ENCODE measurements at regions not wholly inside any gene's neighbourhood (a gene's known extent, or its start where the extent isn't known, plus 50 kb on each side); places are given as distances from the start of the nearest gene placed in this dataset.

GRCh38 chr10:58932577-58933314 is 243.7 kb upstream of the PHYHIPL start:
- no peak for DNase-seq (ENCODE audit: low read depth in 2 of 2)

DNA sequence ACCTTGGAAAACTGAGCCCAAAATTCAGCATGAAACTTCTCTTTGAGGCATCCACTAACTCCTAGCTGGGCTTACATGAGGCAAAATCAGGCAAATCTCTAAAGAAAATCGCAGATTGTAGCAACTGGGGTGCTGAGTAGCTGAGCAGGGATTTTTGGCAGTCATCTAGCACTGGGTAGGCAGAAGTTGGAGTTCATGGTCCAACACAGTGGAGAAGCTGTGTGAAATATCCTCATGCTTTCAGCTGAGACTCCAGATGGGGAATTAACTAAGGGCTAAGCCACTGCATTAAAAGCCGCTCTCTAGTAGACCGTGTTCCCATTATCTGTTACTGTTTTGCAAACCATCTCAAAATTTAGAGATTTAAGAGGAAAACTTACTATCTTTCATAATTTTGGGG is 240.1 kb upstream of the PHYHIPL start:
- no peak for DNase-seq (ENCODE audit: low read depth in 2 of 2)

GRCh38 chr10:58937423-58937822 is 239.0 kb upstream of the PHYHIPL start:
- no peak for DNase-seq (ENCODE audit: low read depth in 2 of 2)

GRCh38 chr10:58942724-58943123 is 233.7 kb upstream of the PHYHIPL start:
- DNase-seq (ENCODE audit: low read depth in 2 of 2) = no peak

DNA sequence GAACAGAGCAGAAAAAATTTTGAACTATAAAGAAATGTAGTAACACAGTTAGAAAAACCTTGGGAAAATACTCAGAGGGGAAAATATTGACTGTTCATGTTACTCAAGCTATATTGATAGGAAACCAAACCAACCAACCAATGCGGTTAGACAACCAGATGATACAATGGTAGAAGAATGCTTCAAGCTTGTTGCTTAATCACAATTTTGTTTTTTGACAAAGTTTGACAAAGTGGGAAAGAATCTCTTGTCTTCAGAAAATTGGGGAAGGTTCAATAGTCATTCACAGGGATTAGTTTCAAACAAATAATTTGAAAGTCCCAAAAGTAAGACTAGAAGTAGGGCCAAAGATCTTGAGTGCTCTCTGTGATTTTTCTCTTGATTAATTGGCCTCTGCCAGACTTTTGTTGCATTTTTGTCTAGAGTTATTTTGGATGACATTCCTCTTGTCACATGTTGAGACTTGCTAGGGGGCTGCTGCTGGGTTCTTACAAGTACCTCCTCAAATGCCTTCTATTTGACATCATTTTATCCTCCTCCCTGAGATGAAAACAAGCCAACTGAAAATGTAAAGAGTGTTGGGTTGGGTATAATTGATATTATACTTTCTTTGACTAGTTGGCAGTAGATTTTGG is 233.1 kb upstream of the PHYHIPL start:
- no peak for DNase-seq (ENCODE audit: low read depth in 2 of 2)

DNA sequence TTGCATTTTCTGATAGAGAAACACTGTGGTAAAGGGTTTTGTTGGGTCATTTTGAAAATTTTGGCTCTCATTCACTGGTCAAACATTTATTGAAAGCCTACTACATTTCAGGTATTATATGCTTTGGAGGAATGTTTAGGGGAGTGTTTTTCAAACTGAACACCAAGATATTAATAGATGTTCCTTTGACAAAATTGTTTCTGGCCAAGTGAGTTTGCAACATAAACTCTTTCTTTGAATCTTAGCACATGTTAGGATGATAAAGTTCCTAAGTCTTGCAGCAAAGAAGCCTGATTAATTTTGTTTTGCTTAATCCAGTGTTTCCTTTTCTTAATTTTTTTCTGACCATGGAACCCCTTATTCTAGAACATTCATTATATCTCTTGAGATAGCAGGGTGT is 232.5 kb upstream of the PHYHIPL start:
- no peak for DNase-seq (ENCODE audit: low read depth in 2 of 2)

GRCh38 chr10:58948303-58948702 is 228.1 kb upstream of the PHYHIPL start:
- no peak for DNase-seq (ENCODE audit: low read depth in 2 of 2)

DNA sequence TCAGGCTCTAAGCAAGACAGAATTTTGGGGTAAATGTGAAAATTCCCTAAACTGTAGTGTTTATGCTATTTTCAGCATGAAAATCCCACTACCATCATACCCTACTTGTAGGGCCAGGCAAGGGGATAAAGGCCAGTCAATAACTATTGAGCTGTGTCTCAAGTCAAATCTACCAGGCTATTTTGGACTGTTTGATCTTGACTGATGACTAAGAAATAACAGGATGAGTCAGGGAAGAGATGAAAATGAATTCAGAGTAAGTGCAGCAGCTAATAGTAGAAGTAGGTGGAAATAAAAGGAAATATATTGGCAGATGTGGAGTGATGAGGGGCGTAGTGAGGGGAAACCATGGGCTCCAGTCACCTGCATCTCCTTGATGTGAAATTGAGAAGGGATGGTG is 225.8 kb upstream of the PHYHIPL start:
- DNase-seq (ENCODE audit: low read depth in 2 of 2) = no peak

GRCh38 chr10:58951087-58951486 is 225.4 kb upstream of the PHYHIPL start:
- DNase-seq (ENCODE audit: low read depth in 2 of 2) = no peak

DNA sequence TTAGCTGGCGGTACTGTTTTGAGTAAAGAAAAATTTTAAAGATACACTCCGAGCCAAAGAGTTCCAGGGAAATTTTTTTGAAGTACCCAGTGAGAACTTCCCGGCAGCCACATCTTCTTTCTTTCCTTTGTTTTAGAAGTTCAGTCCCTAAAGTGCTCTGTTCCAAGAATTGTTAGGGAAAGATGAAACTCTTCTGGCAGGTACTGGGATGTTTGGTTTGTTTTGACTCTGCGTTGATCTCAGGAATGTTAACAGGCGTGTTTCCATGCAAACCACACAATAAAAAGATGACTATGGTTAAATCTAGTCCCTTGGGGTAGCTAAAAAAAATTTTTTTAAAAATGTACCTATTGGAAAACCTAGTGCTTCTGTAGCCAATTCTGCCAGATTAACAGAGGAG is 224.7 kb upstream of the PHYHIPL start:
- no peak for DNase-seq (ENCODE audit: low read depth in 2 of 2)

GRCh38 chr10:58952162-58952601 is 224.3 kb upstream of the PHYHIPL start:
- no peak for DNase-seq (ENCODE audit: low read depth in 2 of 2)

DNA sequence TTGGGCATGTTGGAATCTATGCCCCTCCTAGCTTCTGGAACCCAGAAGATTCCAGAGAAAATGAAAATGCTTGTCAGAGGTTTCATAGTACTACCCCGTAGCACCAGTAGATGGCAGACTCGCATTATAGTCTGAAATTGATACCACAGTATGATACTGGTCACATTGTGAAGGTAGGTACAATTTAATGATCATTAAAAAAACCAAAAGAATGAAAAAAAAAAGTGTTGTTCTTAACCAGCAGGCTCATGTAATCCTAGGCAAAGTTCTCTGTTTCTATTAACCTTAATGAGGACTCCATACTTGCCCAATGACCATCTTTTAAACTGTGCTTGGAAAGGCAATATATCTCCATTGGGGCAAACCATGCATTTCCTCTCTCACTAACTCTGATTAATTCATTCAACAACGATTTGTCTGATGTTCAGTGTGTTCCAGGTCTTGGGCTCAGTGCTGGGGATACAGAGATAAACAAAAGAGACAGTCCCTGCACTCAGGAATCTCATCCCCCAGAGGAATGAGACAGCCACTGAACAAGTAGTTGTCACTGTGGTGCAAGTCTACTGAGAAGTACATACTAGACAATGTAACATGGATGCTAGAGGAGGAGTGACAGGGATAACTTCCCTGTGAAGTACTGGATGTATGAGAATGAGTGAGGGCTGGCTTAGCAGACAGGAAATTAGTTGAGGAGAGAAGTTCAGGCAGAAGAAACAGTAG is 223.5 kb upstream of the PHYHIPL start:
- DNase-seq (ENCODE audit: low read depth in 2 of 2) = peak in 1 of 2 donors; percentile 8

GRCh38 chr10:58954178-58954577 is 222.3 kb upstream of the PHYHIPL start:
- no peak for DNase-seq (ENCODE audit: low read depth in 2 of 2)

- DNase-seq (ENCODE audit: low read depth in 2 of 2) = no peak
Observed at GRCh38 chr10:58955615-58956014, 220.8 kb upstream of the PHYHIPL start.

DNA sequence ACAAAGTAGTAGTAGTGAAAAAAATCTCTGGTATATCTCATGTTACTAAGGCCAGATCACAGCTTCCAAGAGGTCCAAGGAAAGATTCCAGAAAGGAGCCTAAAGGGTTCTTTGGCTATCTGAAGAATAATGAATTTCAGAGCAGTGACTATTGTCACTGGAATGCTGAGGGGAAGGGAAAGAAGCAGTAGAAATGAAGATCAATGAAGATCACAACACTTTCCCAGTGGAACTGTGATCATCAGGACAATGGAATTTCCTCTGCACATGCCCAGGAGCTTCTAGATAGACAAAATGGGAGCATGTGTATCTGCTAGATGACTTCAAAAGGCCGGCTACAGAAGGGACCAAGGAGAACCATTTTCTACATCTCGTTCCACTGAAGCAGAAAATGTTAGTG is 219.5 kb upstream of the PHYHIPL start:
- DNase-seq (ENCODE audit: low read depth in 2 of 2) = no peak

DNA sequence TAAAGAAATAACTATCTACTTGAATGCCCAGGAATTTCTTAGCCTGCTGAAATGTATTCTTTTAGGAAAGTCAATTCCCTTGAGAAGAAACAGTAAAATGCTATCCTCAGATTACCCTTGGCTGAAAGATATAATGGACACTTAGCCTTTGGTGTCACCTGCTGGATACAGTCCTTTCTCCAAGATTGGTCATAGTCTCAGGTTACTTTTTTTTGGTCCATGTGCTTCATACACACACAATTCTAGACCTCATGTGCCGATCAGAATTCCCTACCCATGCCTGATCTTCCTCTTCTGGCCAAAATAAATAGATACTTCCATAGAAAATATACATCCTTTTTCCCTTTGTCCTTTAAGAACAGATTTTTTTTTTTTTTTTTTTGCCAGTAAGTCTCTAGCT is 218.9 kb upstream of the PHYHIPL start:
- no peak for DNase-seq (ENCODE audit: low read depth in 2 of 2)

- no peak for DNase-seq (ENCODE audit: low read depth in 2 of 2)
Observed at GRCh38 chr10:58963101-58963534, 213.3 kb upstream of the PHYHIPL start.

- DNase-seq (ENCODE audit: low read depth in 2 of 2) = no peak
Observed at GRCh38 chr10:58963723-58964124, 212.7 kb upstream of the PHYHIPL start.

DNA sequence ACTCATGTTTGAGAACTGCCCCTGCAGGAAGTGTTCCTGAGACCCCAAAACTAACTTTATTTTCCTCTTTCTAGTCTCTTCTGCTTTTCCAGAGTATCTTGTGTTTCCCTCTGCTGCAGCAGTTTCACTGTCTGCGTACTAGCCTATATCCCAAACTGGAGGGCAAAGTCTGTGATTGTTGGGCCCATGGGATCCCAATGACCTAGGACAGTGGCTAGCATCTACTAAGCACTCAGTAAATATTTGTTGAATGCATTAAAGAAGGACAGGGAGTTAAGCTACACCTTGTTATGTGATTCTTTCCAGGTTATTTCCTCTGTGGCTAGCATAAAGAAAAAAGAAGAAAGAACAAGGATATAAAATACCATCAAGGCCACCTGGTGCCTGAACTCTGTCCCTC is 210.6 kb upstream of the PHYHIPL start:
- DNase-seq (ENCODE audit: low read depth in 2 of 2) = no peak

- DNase-seq (ENCODE audit: low read depth in 2 of 2) = no peak
Observed at GRCh38 chr10:58967551-58968388, 208.7 kb upstream of the PHYHIPL start.

DNA sequence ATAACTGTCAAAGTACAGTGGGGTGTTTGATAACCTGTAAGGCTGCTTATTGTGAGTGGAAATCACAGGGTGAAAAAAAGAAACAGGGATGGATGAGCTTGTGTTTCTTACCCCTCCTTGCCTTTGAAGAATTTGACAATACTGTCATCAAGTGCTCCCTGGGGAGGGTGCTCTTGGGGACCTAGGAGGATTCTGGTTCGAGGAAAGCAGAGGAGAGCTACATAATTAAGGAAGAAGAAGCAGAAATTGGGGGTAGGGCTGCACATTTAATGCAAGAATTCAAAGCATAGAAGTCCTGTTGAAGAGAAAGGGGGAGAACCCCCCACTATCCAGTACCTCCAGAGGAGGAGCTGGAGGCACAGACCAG is 208.1 kb upstream of the PHYHIPL start:
- no peak for DNase-seq (ENCODE audit: low read depth in 2 of 2)

GRCh38 chr10:58969576-58969975 is 206.9 kb upstream of the PHYHIPL start:
- no peak for DNase-seq (ENCODE audit: low read depth in 2 of 2)
